Mesothelial cell of epicardium (in vitro differentiated cells): ENCODE measurements at regions not wholly inside any gene's neighbourhood (a gene's known extent, or its start where the extent isn't known, plus 50 kb on each side); places are given as distances from the start of the nearest gene placed in this dataset.

Experiments used
- DNase-seq, 2 experiments: peaks; one replicate each; pipeline ENCODE4 v3.0.0; 2021; ENCODE audit warnings: low spot score in 2 of 2; ENCODE audit not compliant: unreplicated experiment in 2 of 2
- H3K27ac Mint-ChIP-seq: 2 replicates; pipeline ENCODE4 v1.8.0; 2021; ENCODE audit warnings: mixed read lengths
- H3K27me3 Mint-ChIP-seq: 2 replicates; pipeline ENCODE4 v1.8.0; 2021; ENCODE audit warnings: low read depth, mixed read lengths
- H3K36me3 Mint-ChIP-seq: 2 replicates; pipeline ENCODE4 v1.8.0; 2021; ENCODE audit warnings: mixed read lengths
- H3K4me1 Mint-ChIP-seq: 2 replicates; pipeline ENCODE4 v1.8.0; 2021; ENCODE audit warnings: mixed read lengths
- H3K4me3 Mint-ChIP-seq: 2 replicates; pipeline ENCODE4 v1.8.0; 2021; ENCODE audit warnings: mild to moderate bottlenecking, moderate library complexity, mixed read lengths
- H3K9me3 Mint-ChIP-seq: 2 replicates; pipeline ENCODE4 v1.8.0; 2021; ENCODE audit warnings: mixed read lengths
- CTCF ChIP-seq: fragments of 200-600 bp; sonication (generic); IDR thresholded peaks from one replicate; pipeline ENCODE4 v1.5.0; 2021; ENCODE audit warnings: antibody characterized with exemption; ENCODE audit not compliant: unreplicated experiment

GRCh38 chr11:113538451-113539412 is 63.5 kb upstream of the DRD2 start:
- H3K36me3 Mint-ChIP-seq: no peaks in the 10 kb centered on the region
- no peak overlapping the region for H3K27ac Mint-ChIP-seq
- no peaks in the 10 kb centered on the region for H3K9me3 Mint-ChIP-seq
- DNase-seq: no peak
- H3K4me1 Mint-ChIP-seq: peaks cover 8% of the 10 kb centered on the region
- H3K27me3 Mint-ChIP-seq: no peaks in the 10 kb centered on the region
- no peak overlapping the region for H3K4me3 Mint-ChIP-seq
- no peak for TF ChIP-seq CTCF

GRCh38 chr11:113534625-113535024 is 59.4 kb upstream of the DRD2 start:
- Mint-ChIP-seq H3K36me3 (no peaks in the 10 kb centered on the region), H3K4me3 (no peak overlapping the region), H3K9me3 (no peaks in the 10 kb centered on the region), H3K27ac (no peak overlapping the region), H3K4me1 (peaks cover 25% of the 10 kb centered on the region), H3K27me3 (no peaks in the 10 kb centered on the region)
- TF ChIP-seq CTCF: no peak
- no peak for DNase-seq

GRCh38 chr11:113533425-113533698 is 58.2 kb upstream of the DRD2 start:
- Mint-ChIP-seq H3K27me3 (no peaks in the 10 kb centered on the region), H3K27ac (no peak overlapping the region), H3K4me3 (no peak overlapping the region), H3K36me3 (no peaks in the 10 kb centered on the region), H3K4me1 (peaks cover 24% of the 10 kb centered on the region), H3K9me3 (no peaks in the 10 kb centered on the region)
- no peak for DNase-seq
- TF ChIP-seq CTCF: no peak

GRCh38 chr11:113532697-113533424 is 57.7 kb upstream of the DRD2 start:
- H3K27me3 Mint-ChIP-seq: no peaks in the 10 kb centered on the region
- no peak overlapping the region for H3K4me3 Mint-ChIP-seq
- peak; percentile 74 for TF ChIP-seq CTCF
- H3K9me3 Mint-ChIP-seq: no peaks in the 10 kb centered on the region
- peaks cover 19% of the 10 kb centered on the region for H3K4me1 Mint-ChIP-seq
- peak; percentile 54 to 82 for DNase-seq
- no peaks in the 10 kb centered on the region for H3K36me3 Mint-ChIP-seq
- no peak overlapping the region for H3K27ac Mint-ChIP-seq

- no peaks in the 10 kb centered on the region for H3K9me3 Mint-ChIP-seq
- no peak overlapping the region for H3K27ac Mint-ChIP-seq
- DNase-seq: no peak
- peaks cover 18% of the 10 kb centered on the region for H3K4me1 Mint-ChIP-seq
- no peaks in the 10 kb centered on the region for H3K36me3 Mint-ChIP-seq
- TF ChIP-seq CTCF: no peak
- no peaks in the 10 kb centered on the region for H3K27me3 Mint-ChIP-seq
- H3K4me3 Mint-ChIP-seq: no peak overlapping the region
Observed at GRCh38 chr11:113531575-113532451, 56.6 kb upstream of the DRD2 start.
